Muscle layer of duodenum (tissue), 2 donors: ENCODE measurements at regions not wholly inside any gene's neighbourhood (a gene's known extent, or its start where the extent isn't known, plus 50 kb on each side); places are given as distances from the start of the nearest gene placed in this dataset.

Experiments used
- H3K27ac ChIP-seq: one replicate; pipeline ENCODE4 v1.7.0; 2013; ENCODE audit warnings: mild to moderate bottlenecking, low read length
- H3K27me3 ChIP-seq: one replicate; pipeline ENCODE4 v1.7.0; 2013; ENCODE audit warnings: low read depth, mild to moderate bottlenecking, control low read depth, low read length
- H3K36me3 ChIP-seq, 2 donors: one replicate each; pipeline ENCODE4 v1.7.0; 2013; ENCODE audit warnings: low read length in 2 of 2, control low read depth in 1 of 2, mild to moderate bottlenecking in 1 of 2; ENCODE audit not compliant: insufficient read depth in 2 of 2, control insufficient read depth in 1 of 2
- H3K4me1 ChIP-seq, 2 donors: one replicate each; pipeline ENCODE4 v1.7.0; 2013; ENCODE audit warnings: low read length in 2 of 2, mild to moderate bottlenecking in 2 of 2, control low read depth in 1 of 2, moderate library complexity in 1 of 2; ENCODE audit not compliant: insufficient read depth in 2 of 2, control insufficient read depth in 1 of 2
- H3K4me3 ChIP-seq, 2 donors: one replicate each; pipeline ENCODE4 v1.7.0; 2013; ENCODE audit warnings: low read length in 2 of 2, low read depth in 1 of 2, mild to moderate bottlenecking in 1 of 2
- H3K9me3 ChIP-seq, 2 donors: one replicate each; pipeline ENCODE4 v1.7.0; 2013; ENCODE audit warnings: low read length in 2 of 2, control low read depth in 1 of 2, mild to moderate bottlenecking in 1 of 2; ENCODE audit not compliant: control insufficient read depth in 1 of 2
- donor health status: healthy.

GRCh38 chr3:182605882-182606611, 187.3 kb upstream of the ATP11B start:
- Histone ChIP-seq H3K9me3 (no peaks in the 10 kb centered on the region), H3K36me3 (no peaks in the 10 kb centered on the region), H3K4me3 (no peak overlapping the region), H3K4me1 (no peaks in the 10 kb centered on the region), H3K27ac (no peak overlapping the region), H3K27me3 (no peaks in the 10 kb centered on the region)

- H3K4me3 ChIP-seq, result no peak overlapping the region
- H3K9me3 ChIP-seq, result no peaks in the 10 kb centered on the region
- no peaks in the 10 kb centered on the region for H3K27me3 ChIP-seq
- no peaks in the 10 kb centered on the region for H3K36me3 ChIP-seq
- H3K4me1 ChIP-seq, result no peaks in the 10 kb centered on the region
- H3K27ac ChIP-seq, result no peak overlapping the region
Observed at GRCh38 chr3:182606905-182607504, 186.3 kb upstream of the ATP11B start.

DNA sequence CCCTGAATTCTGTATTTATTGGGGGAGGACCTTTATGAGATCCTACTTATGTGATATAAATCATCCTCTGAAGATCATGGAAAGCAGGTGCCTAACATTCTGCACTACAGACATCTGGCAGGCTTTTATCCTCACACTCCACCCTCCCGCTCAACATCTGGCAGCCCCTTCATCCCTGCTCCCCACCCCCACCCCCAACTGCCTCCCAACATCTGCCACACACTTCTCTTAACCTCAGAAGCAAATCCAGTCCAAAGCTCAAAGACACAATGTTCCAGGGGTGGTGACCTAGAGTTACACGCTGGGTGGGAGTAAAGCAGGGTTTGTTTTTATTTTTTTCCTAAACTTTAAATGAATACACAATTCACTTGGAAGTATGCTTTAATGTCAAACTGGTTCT, 184.5 kb upstream of the ATP11B start:
- Histone ChIP-seq H3K9me3 (no peaks in the 10 kb centered on the region), H3K4me3 (no peak overlapping the region), H3K27me3 (peaks cover under 1% of the 10 kb centered on the region), H3K4me1 (no peaks in the 10 kb centered on the region), H3K36me3 (no peaks in the 10 kb centered on the region), H3K27ac (no peak overlapping the region)

GRCh38 chr3:182609575-182610156, 183.6 kb upstream of the ATP11B start:
- no peak overlapping the region for H3K4me3 ChIP-seq
- peaks cover 4% of the 10 kb centered on the region for H3K27me3 ChIP-seq
- H3K27ac ChIP-seq, result no peak overlapping the region
- H3K4me1 ChIP-seq, result no peaks in the 10 kb centered on the region
- no peaks in the 10 kb centered on the region for H3K36me3 ChIP-seq
- H3K9me3 ChIP-seq, result no peaks in the 10 kb centered on the region

- no peak overlapping the region for H3K4me3 ChIP-seq
Observed at GRCh38 chr3:182612332-182612731, 181.0 kb upstream of the ATP11B start.

DNA sequence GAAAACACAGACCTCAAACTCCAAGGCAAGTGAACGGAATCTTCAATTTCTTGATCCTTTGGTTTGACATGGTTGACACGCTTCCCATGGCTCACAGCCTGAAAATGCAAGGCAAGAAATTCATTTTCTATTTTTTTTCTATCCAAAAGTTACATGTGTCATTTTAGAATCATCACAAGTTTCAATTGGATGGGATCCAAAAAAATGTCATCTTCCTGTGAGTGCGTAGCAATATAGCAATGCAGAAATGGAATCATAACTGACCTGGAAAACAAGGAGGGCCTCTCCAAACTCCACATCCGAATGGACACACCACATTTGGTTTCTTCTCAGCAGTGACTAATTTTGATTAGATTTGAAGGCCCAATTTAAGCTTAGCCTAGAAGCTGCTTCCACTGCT, 175.8 kb upstream of the ATP11B start:
- H3K27me3 ChIP-seq, result peaks cover 4% of the 10 kb centered on the region
- H3K36me3 ChIP-seq, result no peaks in the 10 kb centered on the region
- H3K27ac ChIP-seq, result no peak overlapping the region
- no peaks in the 10 kb centered on the region for H3K9me3 ChIP-seq
- no peak overlapping the region for H3K4me3 ChIP-seq
- no peaks in the 10 kb centered on the region for H3K4me1 ChIP-seq

More at GRCh38 chr3:182612332-182612731, 181.0 kb upstream of the ATP11B start:
- no peaks in the 10 kb centered on the region for H3K36me3 ChIP-seq
- H3K9me3 ChIP-seq, result no peaks in the 10 kb centered on the region
- no peak overlapping the region for H3K27ac ChIP-seq
- peaks cover 4% of the 10 kb centered on the region for H3K27me3 ChIP-seq
- H3K4me1 ChIP-seq, result no peaks in the 10 kb centered on the region

DNA sequence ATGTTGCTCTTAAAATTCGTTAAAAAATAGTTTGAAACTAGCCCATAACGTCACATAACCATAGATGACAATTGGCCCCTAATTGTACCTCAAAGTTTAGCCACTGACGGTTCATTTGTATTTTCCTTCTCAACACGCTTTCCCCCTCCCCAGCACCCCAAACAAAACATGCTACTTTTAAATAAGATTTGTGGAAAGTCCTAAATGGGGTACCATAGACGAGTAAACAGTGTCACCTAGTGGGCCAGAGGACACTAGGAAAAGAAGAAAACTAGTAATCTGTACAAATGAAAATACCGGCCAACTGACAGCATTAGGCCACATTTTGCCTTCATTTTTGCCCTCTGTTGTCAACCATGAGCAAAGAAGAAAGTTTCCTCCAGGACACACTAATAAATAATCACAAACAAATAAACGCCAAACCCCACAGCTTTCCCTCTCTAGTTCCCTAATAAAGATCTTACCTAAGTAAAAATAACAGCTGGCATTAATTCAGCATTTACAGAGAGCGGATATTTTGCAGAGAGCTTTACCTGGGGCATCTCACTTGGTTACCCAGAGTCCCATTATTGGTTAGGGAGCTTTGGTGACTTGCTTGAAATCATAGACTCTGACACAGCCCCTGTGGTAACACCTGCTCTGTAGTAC, 175.1 kb upstream of the ATP11B start:
- Histone ChIP-seq H3K9me3 (no peaks in the 10 kb centered on the region), H3K36me3 (no peaks in the 10 kb centered on the region), H3K27ac (no peak overlapping the region), H3K4me1 (no peaks in the 10 kb centered on the region), H3K27me3 (peaks cover 4% of the 10 kb centered on the region), H3K4me3 (no peak overlapping the region)

GRCh38 chr3:182618981-182619591, 174.2 kb upstream of the ATP11B start:
- Histone ChIP-seq H3K36me3 (no peaks in the 10 kb centered on the region), H3K27me3 (peaks cover under 1% of the 10 kb centered on the region), H3K9me3 (no peaks in the 10 kb centered on the region), H3K27ac (no peak overlapping the region), H3K4me3 (no peak overlapping the region), H3K4me1 (no peaks in the 10 kb centered on the region)

DNA sequence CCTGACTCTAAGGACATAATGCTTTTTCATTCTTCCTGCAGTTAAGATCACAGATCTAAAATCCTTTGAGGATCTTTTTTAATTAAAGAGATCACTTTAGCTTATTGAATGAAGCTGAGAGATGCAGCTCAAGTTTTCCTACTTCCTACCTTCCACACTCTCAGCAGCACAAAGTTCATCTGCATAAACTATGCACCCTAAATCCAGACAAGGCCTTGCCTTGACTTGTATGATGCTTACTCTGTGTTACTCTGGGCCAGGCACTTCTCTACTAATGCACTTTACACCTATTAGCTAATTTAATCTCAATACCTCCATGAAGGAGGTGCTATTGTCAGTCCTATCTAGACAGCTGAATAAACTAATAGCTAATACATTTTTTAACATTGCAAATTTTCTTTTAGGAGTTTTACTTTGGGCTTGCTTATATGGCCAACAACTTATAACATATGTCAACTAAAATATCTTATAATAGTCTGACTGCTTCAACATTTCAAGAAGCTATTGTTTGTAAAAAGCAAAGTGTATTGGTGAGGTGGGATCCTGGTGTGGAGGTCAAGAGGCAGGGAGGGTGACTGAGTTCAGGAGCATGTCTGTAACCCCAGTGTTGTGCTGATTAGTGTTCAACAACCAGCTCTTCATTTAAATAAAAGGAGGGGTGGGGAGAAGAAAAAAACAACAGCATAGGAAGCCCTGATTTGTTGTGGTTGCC, 172.4 kb upstream of the ATP11B start:
- Histone ChIP-seq H3K36me3 (no peaks in the 10 kb centered on the region), H3K27me3 (no peaks in the 10 kb centered on the region), H3K27ac (no peak overlapping the region), H3K4me1 (no peaks in the 10 kb centered on the region), H3K9me3 (no peaks in the 10 kb centered on the region), H3K4me3 (no peak overlapping the region)

DNA sequence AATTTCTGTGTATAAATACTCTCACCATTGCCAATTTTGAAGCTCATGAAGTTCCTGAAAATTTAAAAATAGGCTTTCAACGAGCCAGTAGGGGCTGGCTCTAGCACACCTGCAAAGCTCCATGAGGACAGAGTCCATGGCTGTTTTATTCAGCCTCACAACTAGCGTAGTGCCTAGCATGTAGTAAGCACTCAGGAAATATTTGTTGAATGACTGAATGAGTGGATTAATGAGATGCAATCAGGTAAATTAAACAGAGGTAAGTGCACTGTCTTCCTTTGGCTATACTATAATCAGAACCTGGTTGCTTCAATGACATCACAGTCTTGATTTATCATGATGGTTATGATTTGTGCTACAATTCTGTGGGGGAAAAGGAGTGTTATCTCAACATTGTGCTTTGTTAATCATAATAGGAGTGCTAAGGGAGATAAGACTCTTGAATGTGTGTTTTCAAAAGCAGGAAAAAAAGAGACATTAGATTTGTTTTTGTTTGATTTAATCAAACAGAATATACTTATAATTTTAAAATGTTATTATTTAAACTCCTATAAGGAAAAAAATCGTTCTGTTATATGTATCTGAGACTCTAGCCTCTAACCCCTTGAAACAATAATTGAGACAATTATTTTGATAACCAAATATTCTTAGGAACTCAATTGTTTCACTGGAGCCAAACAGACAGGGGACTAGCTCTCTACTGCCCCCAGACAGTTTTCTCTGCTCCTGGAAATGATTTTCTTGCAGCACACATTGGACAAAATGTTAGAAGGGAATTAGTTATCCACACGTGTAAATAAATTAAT, 171.7 kb upstream of the ATP11B start:
- Histone ChIP-seq H3K27me3 (no peaks in the 10 kb centered on the region), H3K4me1 (no peaks in the 10 kb centered on the region), H3K4me3 (no peak overlapping the region), H3K27ac (no peak overlapping the region), H3K36me3 (no peaks in the 10 kb centered on the region), H3K9me3 (no peaks in the 10 kb centered on the region)
